Activated CD4-positive, alpha-beta memory T cell treated with anti-CD3 and anti-CD28 coated beads for 36 hours (primary cell): ENCODE measurements at regions not wholly inside any gene's neighbourhood (a gene's known extent, or its start where the extent isn't known, plus 50 kb on each side); places are given as distances from the start of the nearest gene placed in this dataset.

Experiments
- CTCF ChIA-PET: fragments of 350-600 bp; sonication (Branson Sonifier 250); formaldehyde crosslinking; loops from one replicate; lab custom pipeline; 2021; ENCODE audit warnings: antibody characterized with exemption, inconsistent platforms; lab: Charles Lee
- POLR2A ChIA-PET: fragments of 350-600 bp; sonication (Branson Sonifier 250); formaldehyde crosslinking; loops from one replicate; lab custom pipeline; 2021; ENCODE audit warnings: antibody characterized with exemption; lab: Charles Lee
- DNase-seq: peaks from one replicate; pipeline ENCODE4 v3.0.0-alpha.2; 2020
- H3K27ac Mint-ChIP-seq: one replicate; pipeline ENCODE4 v1.8.0; 2021; ENCODE audit warnings: mixed read lengths
- H3K27me3 Mint-ChIP-seq: one replicate; pipeline ENCODE4 v1.8.0; 2021; ENCODE audit warnings: mixed read lengths
- H3K36me3 Mint-ChIP-seq: one replicate; pipeline ENCODE4 v1.8.0; 2021; ENCODE audit warnings: mixed read lengths
- H3K4me1 Mint-ChIP-seq: one replicate; pipeline ENCODE4 v1.8.0; 2021; ENCODE audit warnings: low read depth, mixed read lengths
- H3K4me3 Mint-ChIP-seq: one replicate; pipeline ENCODE4 v1.8.0; 2021; ENCODE audit warnings: mild to moderate bottlenecking, mixed read lengths
- H3K9me3 Mint-ChIP-seq: one replicate; pipeline ENCODE4 v1.8.0; 2021; ENCODE audit warnings: mixed read lengths
- intact Hi-C: fragments of 100-400 bp; cut with micrococcal nuclease; formaldehyde crosslinking; loops from one replicate; pipeline ENCODE4 v1.15.1; 2023

GRCh38 chr17:79337053-79337452 is 262.4 kb downstream of the ENGASE start:
- H3K9me3 Mint-ChIP-seq, result no peaks in the 10 kb centered on the region
- intact Hi-C loops, result no loop called here
- no peak overlapping the region for H3K4me3 Mint-ChIP-seq
- peaks cover 18% of the 10 kb centered on the region for H3K27me3 Mint-ChIP-seq
- ChIA-PET CTCF (no interaction called here), POLR2A (no interaction called here)
- DNase-seq, result no peak
- H3K4me1 Mint-ChIP-seq, result no peaks in the 10 kb centered on the region
- H3K27ac Mint-ChIP-seq, result no peak overlapping the region
- no peaks in the 10 kb centered on the region for H3K36me3 Mint-ChIP-seq

- CTCF ChIA-PET, result no interaction called here
- Mint-ChIP-seq H3K4me3 (no peak overlapping the region), H3K27ac (no peak overlapping the region), H3K9me3 (no peaks in the 10 kb centered on the region), H3K27me3 (peaks cover 27% of the 10 kb centered on the region), H3K36me3 (no peaks in the 10 kb centered on the region), H3K4me1 (no peaks in the 10 kb centered on the region)
- no peak for DNase-seq
- intact Hi-C loops, result no loop called here
- POLR2A ChIA-PET, result no interaction called here
Measured at GRCh38 chr17:79335456-79335855, 260.8 kb downstream of the ENGASE start.

GRCh38 chr17:79332011-79332554 is 257.5 kb downstream of the ENGASE start:
- no peak overlapping the region for H3K4me3 Mint-ChIP-seq
- intact Hi-C loops, result no loop called here
- ChIA-PET CTCF (no interaction called here), POLR2A (no interaction called here)
- no peak overlapping the region for H3K27ac Mint-ChIP-seq
- H3K9me3 Mint-ChIP-seq, result no peaks in the 10 kb centered on the region
- peaks cover 33% of the 10 kb centered on the region for H3K27me3 Mint-ChIP-seq
- H3K4me1 Mint-ChIP-seq, result no peaks in the 10 kb centered on the region
- H3K36me3 Mint-ChIP-seq, result no peaks in the 10 kb centered on the region
- DNase-seq, result no peak

GRCh38 chr17:79331492-79331891 is 256.9 kb downstream of the ENGASE start:
- POLR2A ChIA-PET, result no interaction called here
- no peaks in the 10 kb centered on the region for H3K36me3 Mint-ChIP-seq
- intact Hi-C loops, result no loop called here
- CTCF ChIA-PET, result no interaction called here
- H3K4me3 Mint-ChIP-seq, result no peak overlapping the region
- H3K27ac Mint-ChIP-seq, result no peak overlapping the region
- H3K9me3 Mint-ChIP-seq, result no peaks in the 10 kb centered on the region
- H3K4me1 Mint-ChIP-seq, result no peaks in the 10 kb centered on the region
- no peak for DNase-seq
- H3K27me3 Mint-ChIP-seq, result peaks cover 33% of the 10 kb centered on the region

GRCh38 chr17:79330696-79331095 is 256.1 kb downstream of the ENGASE start:
- no peak for DNase-seq
- no peaks in the 10 kb centered on the region for H3K36me3 Mint-ChIP-seq
- H3K4me1 Mint-ChIP-seq, result no peaks in the 10 kb centered on the region
- H3K4me3 Mint-ChIP-seq, result no peak overlapping the region
- POLR2A ChIA-PET, result no interaction called here
- no peaks in the 10 kb centered on the region for H3K9me3 Mint-ChIP-seq
- CTCF ChIA-PET, result no interaction called here
- no peak overlapping the region for H3K27ac Mint-ChIP-seq
- H3K27me3 Mint-ChIP-seq, result peaks cover 33% of the 10 kb centered on the region
- intact Hi-C loops, result no loop called here

- CTCF ChIA-PET, result no interaction called here
- intact Hi-C loops, result no loop called here
- POLR2A ChIA-PET, result no interaction called here
- Mint-ChIP-seq H3K4me3 (no peak overlapping the region), H3K9me3 (no peaks in the 10 kb centered on the region), H3K4me1 (no peaks in the 10 kb centered on the region), H3K27me3 (peaks cover 32% of the 10 kb centered on the region), H3K27ac (no peak overlapping the region), H3K36me3 (no peaks in the 10 kb centered on the region)
- DNase-seq, result no peak
Measured at GRCh38 chr17:79330229-79330628, 255.6 kb downstream of the ENGASE start.

GRCh38 chr17:79326814-79327213 is 252.2 kb downstream of the ENGASE start:
- Mint-ChIP-seq H3K36me3 (no peaks in the 10 kb centered on the region), H3K27ac (no peak overlapping the region), H3K27me3 (peaks cover 27% of the 10 kb centered on the region), H3K4me3 (no peak overlapping the region), H3K4me1 (no peaks in the 10 kb centered on the region), H3K9me3 (no peaks in the 10 kb centered on the region)
- no peak for DNase-seq
- intact Hi-C loops, result no loop called here
- ChIA-PET CTCF (no interaction called here), POLR2A (no interaction called here)

GRCh38 chr17:79325709-79326430 is 251.2 kb downstream of the ENGASE start:
- intact Hi-C loops, result no loop called here
- H3K9me3 Mint-ChIP-seq, result no peaks in the 10 kb centered on the region
- ChIA-PET POLR2A (no interaction called here), CTCF (no interaction called here)
- H3K27me3 Mint-ChIP-seq, result peaks cover 19% of the 10 kb centered on the region
- no peaks in the 10 kb centered on the region for H3K36me3 Mint-ChIP-seq
- no peak for DNase-seq
- H3K4me3 Mint-ChIP-seq, result no peak overlapping the region
- no peak overlapping the region for H3K27ac Mint-ChIP-seq
- H3K4me1 Mint-ChIP-seq, result no peaks in the 10 kb centered on the region

- no peak for DNase-seq
- H3K27ac Mint-ChIP-seq, result no peak overlapping the region
- intact Hi-C loops, result no loop called here
- ChIA-PET POLR2A (no interaction called here), CTCF (no interaction called here)
- no peaks in the 10 kb centered on the region for H3K9me3 Mint-ChIP-seq
- no peak overlapping the region for H3K4me3 Mint-ChIP-seq
- peaks cover 19% of the 10 kb centered on the region for H3K27me3 Mint-ChIP-seq
- H3K36me3 Mint-ChIP-seq, result no peaks in the 10 kb centered on the region
- H3K4me1 Mint-ChIP-seq, result no peaks in the 10 kb centered on the region
Measured at GRCh38 chr17:79324194-79324593, 249.6 kb downstream of the ENGASE start.

GRCh38 chr17:79323566-79323965 is 248.9 kb downstream of the ENGASE start:
- CTCF ChIA-PET, result no interaction called here
- H3K36me3 Mint-ChIP-seq, result no peaks in the 10 kb centered on the region

GRCh38 chr17:79322211-79323123 is 247.8 kb downstream of the ENGASE start:
- ChIA-PET CTCF (no interaction called here), POLR2A (no interaction called here)
- H3K36me3 Mint-ChIP-seq, result no peaks in the 10 kb centered on the region
- no peak for DNase-seq
- no peaks in the 10 kb centered on the region for H3K9me3 Mint-ChIP-seq
- peaks cover 14% of the 10 kb centered on the region for H3K27me3 Mint-ChIP-seq
- H3K4me3 Mint-ChIP-seq, result no peak overlapping the region
- no peak overlapping the region for H3K27ac Mint-ChIP-seq
- H3K4me1 Mint-ChIP-seq, result no peaks in the 10 kb centered on the region
- intact Hi-C loops, result no loop called here

More at GRCh38 chr17:79323566-79323965, 248.9 kb downstream of the ENGASE start:
- Mint-ChIP-seq H3K9me3 (no peaks in the 10 kb centered on the region), H3K27me3 (peaks cover 17% of the 10 kb centered on the region), H3K4me1 (no peaks in the 10 kb centered on the region), H3K27ac (no peak overlapping the region), H3K4me3 (no peak overlapping the region)
- POLR2A ChIA-PET, result no interaction called here
- DNase-seq, result no peak
- intact Hi-C loops, result no loop called here

GRCh38 chr17:79320331-79320730 is 245.7 kb downstream of the ENGASE start:
- Mint-ChIP-seq H3K4me1 (no peaks in the 10 kb centered on the region), H3K27ac (no peak overlapping the region), H3K27me3 (peaks cover 14% of the 10 kb centered on the region), H3K4me3 (no peak overlapping the region), H3K36me3 (no peaks in the 10 kb centered on the region), H3K9me3 (no peaks in the 10 kb centered on the region)
- ChIA-PET POLR2A (no interaction called here), CTCF (no interaction called here)
- intact Hi-C loops, result no loop called here
- no peak for DNase-seq
